ENCODE measurements at regions not wholly inside any gene's neighbourhood (a gene's known extent, or its start where the extent isn't known, plus 50 kb on each side); places are given as distances from the start of the nearest gene placed in this dataset.

GRCh38 chr1:188958461-188959115 is 1519.1 kb downstream of the BRINP3 start:
- TF ChIP-seq TSHZ2 (CRISPR knock-in tag; IDR thresholded peaks at IDR 0.05) (no peak), GLIS3 (CRISPR knock-in tag; IDR thresholded peaks at IDR 0.05) (no peak), TCF4 (CRISPR knock-in tag; IDR thresholded peaks at IDR 0.05; ENCODE audit: borderline replicate concordance) (no peak), OSR1 (CRISPR knock-in tag; IDR thresholded peaks at IDR 0.05) (no peak), CSRNP3 (CRISPR knock-in tag; IDR thresholded peaks at IDR 0.05) (no peak), PPARA (CRISPR knock-in tag; IDR thresholded peaks at IDR 0.05; ENCODE audit: borderline replicate concordance) (no peak), CREB5 (CRISPR knock-in tag; IDR thresholded peaks at IDR 0.05; ENCODE audit: low read depth) (no peak), ISL1 (CRISPR knock-in tag; IDR thresholded peaks at IDR 0.05) (no peak), ZNF8 (CRISPR knock-in tag; IDR thresholded peaks at IDR 0.05) (no peak), SNAI2 (CRISPR knock-in tag; IDR thresholded peaks at IDR 0.05) (no peak), ZNF565 (CRISPR knock-in tag; conservative IDR thresholded peaks at IDR 0.05; ENCODE audit: low read depth) (no peak), ZC3H10 (CRISPR knock-in tag; IDR thresholded peaks at IDR 0.05) (no peak)
- ATAC-seq = peak; percentile 33; the same call in 2 of the 3 replicates

- TF ChIP-seq ESRRG (CRISPR knock-in tag; IDR thresholded peaks at IDR 0.05) (no peak), TCF4 (CRISPR knock-in tag; IDR thresholded peaks at IDR 0.05; ENCODE audit: borderline replicate concordance) (no peak), OSR1 (CRISPR knock-in tag; IDR thresholded peaks at IDR 0.05) (no peak), TSHZ2 (CRISPR knock-in tag; IDR thresholded peaks at IDR 0.05) (no peak), BACH2 (CRISPR knock-in tag; IDR thresholded peaks at IDR 0.05; ENCODE audit: borderline replicate concordance) (no peak), RARB (CRISPR knock-in tag; IDR thresholded peaks at IDR 0.05) (no peak), CSRNP3 (CRISPR knock-in tag; IDR thresholded peaks at IDR 0.05) (no peak), TOX (CRISPR knock-in tag; IDR thresholded peaks at IDR 0.05; ENCODE audit: borderline replicate concordance) (no peak), CSDC2 (CRISPR knock-in tag; IDR thresholded peaks at IDR 0.05) (no peak), CREB5 (CRISPR knock-in tag; IDR thresholded peaks at IDR 0.05; ENCODE audit: low read depth) (no peak), SNAI2 (CRISPR knock-in tag; IDR thresholded peaks at IDR 0.05) (no peak), POU6F1 (CRISPR knock-in tag; IDR thresholded peaks at IDR 0.05; ENCODE audit: borderline replicate concordance, low read depth) (no peak), ZFP3 (CRISPR knock-in tag; IDR thresholded peaks at IDR 0.05) (no peak), GLIS3 (CRISPR knock-in tag; IDR thresholded peaks at IDR 0.05) (no peak), ISL1 (CRISPR knock-in tag; IDR thresholded peaks at IDR 0.05) (no peak), ZNF70 (CRISPR knock-in tag; IDR thresholded peaks at IDR 0.05) (no peak), ZNF8 (CRISPR knock-in tag; IDR thresholded peaks at IDR 0.05) (no peak), ZC3H10 (CRISPR knock-in tag; IDR thresholded peaks at IDR 0.05) (no peak), PATZ1 (CRISPR knock-in tag; IDR thresholded peaks at IDR 0.05; ENCODE audit: borderline replicate concordance) (no peak)
- no peak for ATAC-seq
Measured at GRCh38 chr1:188986745-188987417, 1490.8 kb downstream of the BRINP3 start.

Data from SK-N-SH treated with all-trans-retinoic acid at 6 μM for 48 hours (cell line).